ENCODE measurements at regions not wholly inside any gene's neighbourhood (a gene's known extent, or its start where the extent isn't known, plus 50 kb on each side); places are given as distances from the start of the nearest gene placed in this dataset.

DNA sequence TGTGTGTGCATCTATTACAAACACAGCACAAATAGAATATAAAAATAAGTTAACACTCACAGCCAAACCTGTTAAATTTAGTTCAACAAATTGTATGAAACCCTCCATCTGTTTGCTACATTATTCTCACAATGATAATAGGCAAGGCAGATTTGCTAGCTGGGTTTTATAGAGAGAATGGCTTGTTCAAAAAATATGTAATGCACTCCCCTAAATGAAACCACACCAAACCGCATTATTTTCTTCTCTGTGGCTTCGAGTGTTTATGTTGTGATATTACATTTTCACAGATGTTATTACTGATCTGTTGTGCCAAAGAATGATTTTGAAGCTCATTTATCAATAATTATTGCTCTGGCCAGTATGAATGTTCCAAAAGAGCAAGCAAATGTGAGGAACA lies 92.9 kb downstream of the SPATA31D1 start:
- TF ChIP-seq, protein P1, sequence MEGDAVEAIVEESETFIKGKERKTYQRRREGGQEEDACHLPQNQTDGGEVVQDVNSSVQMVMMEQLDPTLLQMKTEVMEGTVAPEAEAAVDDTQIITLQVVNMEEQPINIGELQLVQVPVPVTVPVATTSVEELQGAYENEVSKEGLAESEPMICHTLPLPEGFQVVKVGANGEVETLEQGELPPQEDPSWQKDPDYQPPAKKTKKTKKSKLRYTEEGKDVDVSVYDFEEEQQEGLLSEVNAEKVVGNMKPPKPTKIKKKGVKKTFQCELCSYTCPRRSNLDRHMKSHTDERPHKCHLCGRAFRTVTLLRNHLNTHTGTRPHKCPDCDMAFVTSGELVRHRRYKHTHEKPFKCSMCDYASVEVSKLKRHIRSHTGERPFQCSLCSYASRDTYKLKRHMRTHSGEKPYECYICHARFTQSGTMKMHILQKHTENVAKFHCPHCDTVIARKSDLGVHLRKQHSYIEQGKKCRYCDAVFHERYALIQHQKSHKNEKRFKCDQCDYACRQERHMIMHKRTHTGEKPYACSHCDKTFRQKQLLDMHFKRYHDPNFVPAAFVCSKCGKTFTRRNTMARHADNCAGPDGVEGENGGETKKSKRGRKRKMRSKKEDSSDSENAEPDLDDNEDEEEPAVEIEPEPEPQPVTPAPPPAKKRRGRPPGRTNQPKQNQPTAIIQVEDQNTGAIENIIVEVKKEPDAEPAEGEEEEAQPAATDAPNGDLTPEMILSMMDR (conservative IDR thresholded peaks at IDR 0.05; ENCODE audit: low read depth, low read length): no peak
- TF ChIP-seq EZH2 (IDR thresholded peaks at IDR 0.05; ENCODE audit: borderline replicate concordance, low read depth, low read length, poor library complexity, severe bottlenecking): no peak
- no peak for DNase-seq (ENCODE audit: low spot score)
- Histone ChIP-seq H3K4me3 (ENCODE audit: low read depth, low read length, poor library complexity, severe bottlenecking) (no peak overlapping the region), H3K4me1 (ENCODE audit: insufficient read depth, low read length, poor library complexity, severe bottlenecking) (no peaks in the 10 kb centered on the region), H3K27ac (ENCODE audit: low read depth, low read length, poor library complexity, severe bottlenecking) (no peak overlapping the region), H3K27me3 (replicated peaks; ENCODE audit: insufficient read depth, low read depth, low read length, poor library complexity) (no peaks in the 10 kb centered on the region), H3K36me3 (ENCODE audit: insufficient read depth, low read length, poor library complexity, severe bottlenecking) (no peaks in the 10 kb centered on the region), H3K9me3 (ENCODE audit: low read depth, low read length, poor library complexity, severe bottlenecking) (no peaks in the 10 kb centered on the region)
- CTCF ChIA-PET: no interaction called here
- no TSS peak for BruUV-seq (replicated peaks)
- POLR2A ChIA-PET (ENCODE audit: low non-redundant PET): no interaction called here
- intact Hi-C loops (cut with micrococcal nuclease; ENCODE audit: unreplicated experiment): no loop called here

DNA sequence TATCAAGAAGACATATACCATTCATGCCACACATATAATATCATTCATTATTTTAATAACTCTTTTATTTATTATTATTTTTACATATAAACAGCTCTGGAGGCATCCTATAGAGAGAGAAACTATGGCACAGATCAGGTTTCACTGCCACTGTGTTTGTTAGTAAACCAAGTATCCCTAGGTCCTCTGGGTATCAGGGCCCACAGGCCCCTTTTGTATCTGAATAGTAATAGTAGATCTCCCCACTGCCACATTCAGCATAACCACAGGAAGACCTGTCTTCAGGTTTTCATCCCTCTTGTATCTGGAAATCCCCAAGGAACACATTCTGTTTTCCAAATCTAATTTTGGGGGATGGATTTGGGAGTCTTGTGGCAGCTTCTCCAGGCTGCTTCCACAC lies 94.0 kb downstream of the SPATA31D1 start:
- POLR2A ChIA-PET (ENCODE audit: low non-redundant PET): no interaction called here
- no peaks in the 10 kb centered on the region for H3K36me3 ChIP-seq (ENCODE audit: insufficient read depth, low read length, poor library complexity, severe bottlenecking)
- H3K9me3 ChIP-seq (ENCODE audit: low read depth, low read length, poor library complexity, severe bottlenecking): no peaks in the 10 kb centered on the region
- TF ChIP-seq, protein P1 (conservative IDR thresholded peaks at IDR 0.05; ENCODE audit: low read depth, low read length): no peak
- no peak for TF ChIP-seq EZH2 (IDR thresholded peaks at IDR 0.05; ENCODE audit: borderline replicate concordance, low read depth, low read length, poor library complexity, severe bottlenecking)
- no peak overlapping the region for H3K27ac ChIP-seq (ENCODE audit: low read depth, low read length, poor library complexity, severe bottlenecking)
- no peaks in the 10 kb centered on the region for H3K4me1 ChIP-seq (ENCODE audit: insufficient read depth, low read length, poor library complexity, severe bottlenecking)
- H3K4me3 ChIP-seq (ENCODE audit: low read depth, low read length, poor library complexity, severe bottlenecking): no peak overlapping the region
- intact Hi-C loops (cut with micrococcal nuclease; ENCODE audit: unreplicated experiment): no loop called here
- BruUV-seq (replicated peaks): no TSS peak
- CTCF ChIA-PET: no interaction called here
- DNase-seq (ENCODE audit: low spot score): no peak
- no peaks in the 10 kb centered on the region for H3K27me3 ChIP-seq (replicated peaks; ENCODE audit: insufficient read depth, low read depth, low read length, poor library complexity)

DNA sequence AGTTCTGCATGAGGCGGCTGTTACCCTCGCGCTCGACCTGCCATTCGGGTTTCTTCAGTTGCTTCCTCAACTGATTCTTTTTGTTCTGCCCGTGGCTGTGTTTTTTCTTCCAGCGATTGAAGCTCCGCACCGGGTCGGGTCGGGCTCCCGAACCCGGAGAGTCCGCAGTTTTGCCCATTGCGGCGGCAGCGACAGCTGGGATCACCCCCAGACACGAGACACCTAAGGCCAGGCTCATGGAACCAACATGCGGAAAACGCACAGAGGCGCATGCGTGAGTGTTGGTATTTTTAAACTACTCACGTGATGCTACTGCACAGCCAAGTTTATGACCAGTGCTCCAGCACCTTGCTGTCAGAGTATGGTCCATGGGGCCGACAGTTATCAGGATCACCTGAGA lies 100.0 kb downstream of the SPATA31D1 start:
- Histone ChIP-seq H3K27ac (ENCODE audit: low read depth, low read length, poor library complexity, severe bottlenecking) (no peak overlapping the region), H3K36me3 (ENCODE audit: insufficient read depth, low read length, poor library complexity, severe bottlenecking) (no peaks in the 10 kb centered on the region), H3K27me3 (replicated peaks; ENCODE audit: insufficient read depth, low read depth, low read length, poor library complexity) (no peaks in the 10 kb centered on the region), H3K4me3 (ENCODE audit: low read depth, low read length, poor library complexity, severe bottlenecking) (no peak overlapping the region), H3K4me1 (ENCODE audit: insufficient read depth, low read length, poor library complexity, severe bottlenecking) (no peaks in the 10 kb centered on the region), H3K9me3 (ENCODE audit: low read depth, low read length, poor library complexity, severe bottlenecking) (peaks cover 4% of the 10 kb centered on the region)
- ChIA-PET CTCF (no interaction called here), POLR2A (ENCODE audit: low non-redundant PET) (no interaction called here)
- no TSS peak for BruUV-seq (replicated peaks)
- DNase-seq (ENCODE audit: low spot score): no peak
- TF ChIP-seq, protein P1 (conservative IDR thresholded peaks at IDR 0.05; ENCODE audit: low read depth, low read length): no peak
- TF ChIP-seq EZH2 (IDR thresholded peaks at IDR 0.05; ENCODE audit: borderline replicate concordance, low read depth, low read length, poor library complexity, severe bottlenecking): no peak
- intact Hi-C loops (cut with micrococcal nuclease; ENCODE audit: unreplicated experiment): no loop called here

All from A673 (cell line).